SK-N-SH (cell line): ENCODE measurements at regions not wholly inside any gene's neighbourhood (a gene's known extent, or its start where the extent isn't known, plus 50 kb on each side); places are given as distances from the start of the nearest gene placed in this dataset.

Experiments used
- CHD2 ChIP-seq: fragments of 150-350 bp; IDR thresholded peaks from 2 replicates; pipeline ENCODE4 v1.6.1; 2018; ENCODE audit warnings: low read length; ENCODE audit not compliant: partially characterized antibody
- EZH2phosphoT487 ChIP-seq: fragments of 200-600 bp; sonication (generic); IDR thresholded peaks from 2 replicates; pipeline ENCODE4 v1.6.1; 2017; ENCODE audit warnings: low read depth, mixed run types, mild to moderate bottlenecking, antibody characterized with exemption, moderate library complexity, borderline replicate concordance
- JUND ChIP-seq: IDR thresholded peaks from 2 replicates; pipeline ENCODE4 v1.4.0; 2012
- MEF2A ChIP-seq: IDR thresholded peaks from 2 replicates; pipeline ENCODE4 v1.4.0; 2012; ENCODE audit warnings: low read depth, borderline replicate concordance
- POLR2AphosphoS5 ChIP-seq: IDR thresholded peaks from 2 replicates; pipeline ENCODE4 v1.6.1; 2012; ENCODE audit warnings: low read depth, low read length
- RAD21 ChIP-seq: IDR thresholded peaks from 2 replicates; pipeline ENCODE4 v1.6.1; 2012; ENCODE audit warnings: mild to moderate bottlenecking, low read length
- SIN3A ChIP-seq: IDR thresholded peaks from 2 replicates; pipeline ENCODE4 v1.6.1; 2012; ENCODE audit warnings: low read depth, mild to moderate bottlenecking, low read length, moderate library complexity, borderline replicate concordance
- TF ChIP-seq, protein P1 (sequence below): fragments of 200-600 bp; sonication (generic); IDR thresholded peaks from 2 replicates; pipeline ENCODE4 v1.6.1; 2017; ENCODE audit warnings: antibody characterized with exemption, mild to moderate bottlenecking, moderate library complexity

DNA sequence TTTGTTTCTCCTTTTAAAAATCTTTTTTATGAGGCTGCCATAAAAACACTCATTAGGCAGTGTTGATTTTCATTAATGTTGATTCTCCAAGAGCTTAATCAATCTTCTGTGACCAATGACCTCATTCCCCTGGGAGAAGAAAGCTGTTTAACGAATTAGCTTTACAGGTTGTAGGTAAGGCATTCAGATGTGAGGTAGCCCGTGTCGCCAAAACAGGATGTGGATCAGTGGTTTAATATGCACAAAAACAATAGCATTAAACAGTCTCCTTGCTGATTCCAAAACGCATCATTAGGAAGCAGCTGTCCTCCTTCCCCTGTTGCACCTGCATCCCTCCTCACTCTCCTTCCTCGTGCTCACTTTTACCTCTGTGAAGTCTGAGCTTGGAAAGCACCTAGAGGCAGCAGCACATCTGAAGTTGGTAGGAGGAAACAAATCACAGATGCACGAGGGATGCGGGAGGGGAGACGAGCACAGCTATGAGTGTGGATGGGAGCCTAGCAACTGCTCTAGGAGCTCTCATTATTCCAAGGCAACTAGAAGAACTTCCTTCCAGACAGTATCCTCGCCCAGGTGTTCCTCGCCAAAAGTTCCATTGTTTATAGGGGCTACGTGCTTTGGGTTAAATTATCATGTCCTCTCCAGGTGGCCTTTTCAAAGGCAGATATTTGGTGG is 179.4 kb upstream of the SNX19 start:
- TF ChIP-seq POLR2AphosphoS5 = no peak
- TF ChIP-seq, protein P1, sequence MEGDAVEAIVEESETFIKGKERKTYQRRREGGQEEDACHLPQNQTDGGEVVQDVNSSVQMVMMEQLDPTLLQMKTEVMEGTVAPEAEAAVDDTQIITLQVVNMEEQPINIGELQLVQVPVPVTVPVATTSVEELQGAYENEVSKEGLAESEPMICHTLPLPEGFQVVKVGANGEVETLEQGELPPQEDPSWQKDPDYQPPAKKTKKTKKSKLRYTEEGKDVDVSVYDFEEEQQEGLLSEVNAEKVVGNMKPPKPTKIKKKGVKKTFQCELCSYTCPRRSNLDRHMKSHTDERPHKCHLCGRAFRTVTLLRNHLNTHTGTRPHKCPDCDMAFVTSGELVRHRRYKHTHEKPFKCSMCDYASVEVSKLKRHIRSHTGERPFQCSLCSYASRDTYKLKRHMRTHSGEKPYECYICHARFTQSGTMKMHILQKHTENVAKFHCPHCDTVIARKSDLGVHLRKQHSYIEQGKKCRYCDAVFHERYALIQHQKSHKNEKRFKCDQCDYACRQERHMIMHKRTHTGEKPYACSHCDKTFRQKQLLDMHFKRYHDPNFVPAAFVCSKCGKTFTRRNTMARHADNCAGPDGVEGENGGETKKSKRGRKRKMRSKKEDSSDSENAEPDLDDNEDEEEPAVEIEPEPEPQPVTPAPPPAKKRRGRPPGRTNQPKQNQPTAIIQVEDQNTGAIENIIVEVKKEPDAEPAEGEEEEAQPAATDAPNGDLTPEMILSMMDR = no peak
- no peak for TF ChIP-seq CHD2
- no peak for TF ChIP-seq SIN3A
- TF ChIP-seq JUND = no peak
- no peak for TF ChIP-seq EZH2phosphoT487
- TF ChIP-seq MEF2A = no peak
- no peak for TF ChIP-seq RAD21
